WI38 (cell line): ENCODE measurements at regions not wholly inside any gene's neighbourhood (a gene's known extent, or its start where the extent isn't known, plus 50 kb on each side); places are given as distances from the start of the nearest gene placed in this dataset.

ENCODE experiments used
- H3K4me3 ChIP-seq: 2 replicates; pipeline ENCODE4 v1.5.1; 2011; ENCODE audit warnings: low read depth, mild to moderate bottlenecking, control low read depth, low read length
- CTCF ChIP-seq: IDR thresholded peaks from 2 replicates; pipeline ENCODE4 v1.5.1; 2012; ENCODE audit warnings: low read depth, mild to moderate bottlenecking, control low read depth, low read length

GRCh38 chr6:82095091-82095490 lies 152.5 kb downstream of the IBTK start:
- no peak overlapping the region for H3K4me3 ChIP-seq
- TF ChIP-seq CTCF: no peak

GRCh38 chr6:82094166-82094806 lies 153.3 kb downstream of the IBTK start:
- H3K4me3 ChIP-seq: no peak overlapping the region
- no peak for TF ChIP-seq CTCF

- no peak overlapping the region for H3K4me3 ChIP-seq
- TF ChIP-seq CTCF: no peak
Measured at GRCh38 chr6:82088978-82089771, 158.4 kb downstream of the IBTK start.

- no peak for TF ChIP-seq CTCF
- no peak overlapping the region for H3K4me3 ChIP-seq
Measured at GRCh38 chr6:82086944-82087343, 160.6 kb downstream of the IBTK start.

- no peak overlapping the region for H3K4me3 ChIP-seq
- no peak for TF ChIP-seq CTCF
Measured at GRCh38 chr6:82085701-82086100, 161.8 kb downstream of the IBTK start.

- no peak for TF ChIP-seq CTCF
- no peak overlapping the region for H3K4me3 ChIP-seq
Measured at GRCh38 chr6:82084324-82084920, 163.1 kb downstream of the IBTK start.

GRCh38 chr6:82083646-82084045 lies 163.9 kb downstream of the IBTK start:
- TF ChIP-seq CTCF: no peak
- no peak overlapping the region for H3K4me3 ChIP-seq
